CD4-positive, alpha-beta T cell treated with Interferon alpha-2 for 1 hour (primary cell): ENCODE measurements at regions not wholly inside any gene's neighbourhood (a gene's known extent, or its start where the extent isn't known, plus 50 kb on each side); places are given as distances from the start of the nearest gene placed in this dataset.
"Not testable (repeated sequence)": the region's sequence is repeated elsewhere in the genome, so short reads cannot be mapped to it uniquely, and the experiment has no call there.

ENCODE experiments used
- DNase-seq, 2 donors: peaks; one replicate each; pipeline ENCODE4 v3.0.0-alpha.2; 2020 to 2022

DNA sequence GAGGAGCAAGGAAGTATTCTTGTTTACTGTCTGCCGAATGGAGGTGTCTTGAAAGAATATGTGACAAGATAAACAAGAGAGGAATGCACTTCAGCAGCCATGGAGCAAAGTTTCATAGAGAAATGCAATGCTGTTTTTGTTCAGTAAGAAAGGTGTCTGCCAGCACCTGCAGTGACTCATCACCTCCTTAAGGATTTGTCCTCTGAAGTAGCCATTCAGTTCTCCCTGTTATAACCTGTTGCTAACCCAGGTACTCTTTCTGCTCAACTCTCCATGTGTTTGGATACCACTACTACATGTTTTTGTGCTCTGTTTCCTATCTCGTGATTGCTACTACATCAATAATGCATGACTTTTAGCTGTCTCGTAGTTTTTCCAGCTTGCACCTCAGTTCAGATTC is 328.9 kb downstream of the CHL1 start:
- no peak for DNase-seq

DNA sequence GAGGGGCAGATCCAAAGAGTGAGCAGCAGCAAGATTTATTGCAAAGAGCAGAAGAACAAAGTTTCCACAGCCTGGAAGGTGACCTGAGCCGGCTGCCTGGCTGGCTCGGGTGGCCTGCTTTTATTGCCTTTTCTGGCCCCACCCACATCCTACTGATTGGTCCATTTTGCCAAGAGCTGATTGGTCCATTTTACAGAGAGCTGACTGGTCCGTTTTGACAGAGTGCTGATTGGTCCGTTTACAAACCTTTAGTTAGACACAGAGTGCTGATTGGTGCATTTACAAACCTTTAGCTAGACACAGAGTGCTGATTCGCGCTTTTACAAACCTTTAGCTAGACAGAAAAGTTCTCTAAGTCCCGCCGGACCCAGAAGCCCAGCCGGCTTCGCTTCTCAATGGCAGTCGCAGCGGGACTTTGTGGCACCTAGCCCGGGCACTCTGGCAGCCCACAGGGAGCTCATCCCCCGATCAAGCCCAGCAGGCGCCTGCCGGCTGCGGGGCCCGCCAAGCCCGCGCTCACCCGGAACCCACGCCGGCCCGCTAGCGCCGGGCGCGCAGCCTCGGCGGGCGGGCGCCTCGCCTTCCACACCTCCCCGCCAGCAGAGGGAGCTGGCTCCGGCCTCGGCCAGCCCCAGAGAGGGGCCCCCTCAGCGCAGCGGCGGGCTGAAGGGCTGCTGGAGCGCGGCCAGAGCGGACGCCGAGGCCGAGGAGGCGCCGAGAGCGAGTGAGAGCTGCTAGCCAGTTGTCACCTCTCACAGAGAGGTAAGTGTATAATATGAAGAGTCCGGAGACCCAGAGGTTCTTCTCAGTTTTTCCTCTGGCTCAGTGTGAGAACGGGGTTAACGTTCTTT is 339.2 kb downstream of the CHL1 start:
- DNase-seq: no peak

DNA sequence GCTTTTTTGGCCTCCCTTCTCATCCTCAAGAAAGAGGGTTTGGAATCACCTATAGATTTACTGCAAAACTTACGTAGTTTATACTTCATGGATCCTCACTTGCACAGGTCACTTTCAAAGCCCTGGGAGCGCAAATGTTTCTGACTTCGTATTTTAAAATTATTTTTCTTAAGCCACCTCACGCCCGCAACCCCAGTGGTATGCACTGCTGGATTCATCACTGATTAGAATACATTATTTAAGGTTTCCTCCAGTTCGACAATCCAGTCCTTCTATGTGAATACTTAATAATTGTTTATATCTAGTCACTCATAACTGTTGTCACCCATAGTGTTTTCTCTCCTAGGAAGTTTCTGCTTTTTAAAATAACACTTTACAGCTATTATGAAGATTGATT is 339.9 kb downstream of the CHL1 start:
- no peak for DNase-seq

DNA sequence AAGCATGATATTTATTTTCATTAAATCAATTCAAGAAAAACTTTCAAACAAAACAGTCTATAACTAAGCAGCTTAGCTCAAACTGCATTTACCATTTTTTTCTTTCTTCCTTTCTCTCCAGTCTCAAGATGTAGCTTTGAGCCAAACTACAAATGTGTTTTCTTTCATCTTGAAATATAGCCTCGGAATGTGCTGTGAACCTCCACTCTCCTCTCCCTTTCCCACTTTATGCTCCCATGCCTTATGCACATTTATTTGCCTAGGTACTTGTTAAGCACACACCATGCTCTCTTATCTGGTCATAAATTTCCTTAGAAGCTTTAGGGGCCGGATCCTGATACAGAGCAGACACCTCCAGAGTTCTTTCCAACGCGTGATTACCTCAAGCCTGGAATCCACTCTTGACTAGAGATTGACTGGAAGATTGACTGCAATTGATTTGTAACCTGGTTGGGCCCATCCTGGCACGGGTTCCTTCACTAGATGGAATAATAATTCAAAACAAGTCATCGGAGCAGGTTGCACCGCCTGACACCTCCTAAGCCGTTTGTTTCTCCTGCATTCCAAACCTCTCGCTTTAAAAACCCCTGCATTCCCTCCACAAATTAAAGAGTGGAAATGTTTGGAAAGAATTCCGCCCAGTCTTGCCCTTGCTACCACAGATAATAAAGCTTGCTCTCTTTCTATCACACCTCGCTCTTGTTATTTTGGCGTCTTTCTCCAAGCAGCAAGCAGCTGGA is 344.7 kb downstream of the CHL1 start:
- no peak for DNase-seq

DNA sequence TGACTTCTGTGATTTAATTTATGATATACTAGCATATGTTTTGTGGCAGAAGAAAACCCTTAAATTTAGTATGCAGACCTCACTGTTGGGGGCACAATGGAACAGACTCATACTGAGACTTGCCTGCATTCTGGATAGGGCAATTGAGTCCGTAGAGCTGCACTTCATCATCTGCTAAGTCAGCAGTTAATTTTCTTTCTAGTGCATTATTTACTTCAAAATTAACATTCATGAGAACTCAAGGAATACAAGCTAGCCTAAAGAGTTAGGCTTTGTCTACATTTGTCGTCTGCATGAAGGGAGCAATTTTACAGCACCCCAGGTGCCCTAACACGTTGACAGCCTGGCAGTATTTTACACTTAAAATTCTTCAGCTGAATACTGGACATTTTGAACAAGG is 345.5 kb downstream of the CHL1 start:
- DNase-seq: no peak

DNA sequence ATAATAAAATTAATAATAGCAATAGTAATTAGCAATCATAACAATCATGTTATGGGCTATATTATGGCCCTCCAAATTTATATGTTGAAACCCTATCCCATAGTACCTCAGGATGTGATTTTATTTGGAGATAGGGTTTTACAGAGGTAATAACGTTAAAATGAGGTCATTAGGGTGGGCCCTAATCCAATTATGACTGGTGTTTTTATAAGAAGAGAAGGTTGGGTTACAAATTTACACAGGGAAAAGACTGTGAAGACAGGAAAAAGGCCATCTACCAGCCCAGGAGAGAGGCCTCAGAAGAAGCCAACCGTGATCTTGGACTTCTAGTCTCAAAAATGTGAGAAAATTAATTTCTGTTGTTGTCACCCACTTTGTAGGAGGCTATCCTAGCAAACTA is 353.1 kb downstream of the CHL1 start:
- no peak for DNase-seq

DNA sequence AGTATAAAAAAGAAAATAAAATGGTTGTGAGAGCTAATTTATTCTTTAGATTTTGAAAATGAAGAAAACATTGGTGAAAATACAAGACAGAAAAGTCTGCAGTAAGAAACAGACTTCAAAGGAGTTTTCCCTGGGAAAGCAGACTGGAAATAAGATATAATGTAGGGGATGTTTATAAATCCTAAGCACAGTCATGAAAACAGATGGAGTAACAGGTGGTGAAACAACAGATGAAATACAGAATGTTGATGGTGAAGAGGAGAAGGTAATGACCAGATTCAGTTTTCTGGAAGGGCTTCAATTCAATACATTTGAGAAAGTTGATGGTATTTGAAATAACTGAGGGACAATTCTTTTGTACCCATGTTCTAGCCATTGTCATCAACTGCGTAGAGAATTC is 353.9 kb downstream of the CHL1 start:
- DNase-seq: no peak

DNA sequence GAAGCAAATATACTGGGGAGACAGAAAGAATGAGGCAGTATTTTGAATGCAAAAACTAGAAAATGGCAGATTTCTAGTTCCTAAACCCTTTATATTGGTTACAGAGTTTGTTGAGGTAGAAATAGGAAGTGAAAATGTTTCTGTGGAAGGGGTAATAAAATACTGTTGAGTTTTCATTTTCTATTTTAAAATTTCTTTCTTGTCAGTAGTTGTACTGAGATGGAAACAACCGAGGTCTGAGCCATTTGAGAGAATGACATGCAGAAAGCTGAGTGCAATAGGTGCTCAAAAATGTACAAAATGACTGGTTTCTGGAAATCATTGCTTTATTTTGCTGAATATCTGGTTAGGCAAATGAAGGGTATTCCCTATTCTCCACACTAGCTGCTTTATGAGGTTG is 361.4 kb downstream of the CHL1 start:
- no peak for DNase-seq

DNA sequence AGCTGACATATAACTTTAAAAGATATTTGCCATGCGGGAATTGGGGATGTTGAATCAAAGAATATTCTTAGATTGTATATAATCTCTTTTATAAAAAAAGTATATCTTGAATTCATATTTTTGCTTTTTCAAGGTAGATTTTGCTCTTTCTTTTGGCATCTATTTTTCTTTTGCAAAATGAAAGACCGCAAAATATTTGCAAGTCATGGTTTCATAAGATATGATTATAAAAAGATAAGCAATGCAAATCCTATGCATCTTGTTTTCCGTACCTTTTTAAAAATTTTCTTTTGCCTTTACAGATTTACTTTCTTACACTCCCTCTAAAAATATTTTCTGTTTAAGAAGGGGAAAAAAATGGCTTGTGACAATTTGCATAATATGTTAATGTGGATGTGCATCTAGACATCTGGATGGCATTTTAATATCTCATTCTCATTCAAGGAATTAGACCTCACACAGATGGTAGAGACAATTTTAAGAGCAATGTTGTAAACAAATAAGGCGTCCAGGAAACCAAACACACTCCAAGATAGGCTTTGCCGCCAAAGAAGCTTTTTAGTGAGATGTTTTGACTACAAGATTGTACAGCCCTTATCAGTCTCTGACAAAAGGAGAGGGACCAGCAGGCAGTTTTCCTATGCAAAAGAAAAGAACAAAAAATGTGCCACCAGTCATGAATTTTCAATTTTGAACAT is 371.1 kb downstream of the CHL1 start:
- no peak for DNase-seq

DNA sequence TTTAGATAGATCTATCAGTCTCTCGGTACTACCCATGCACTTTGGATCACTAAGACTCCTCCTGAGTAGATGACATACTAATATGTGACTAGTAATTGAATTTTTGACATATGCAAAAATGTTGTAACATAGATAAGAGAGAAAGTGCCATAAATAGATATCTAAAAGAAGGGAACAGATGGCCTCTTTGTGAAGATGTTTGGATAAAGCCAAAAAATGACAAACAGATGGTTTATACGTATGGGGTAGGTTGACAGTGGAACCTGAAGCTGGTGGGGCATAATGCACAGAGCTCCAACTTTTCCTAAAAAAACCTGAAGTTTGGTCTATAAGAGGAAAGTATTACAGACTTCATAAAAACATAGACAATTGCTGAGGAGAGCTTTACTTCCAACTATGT is 383.0 kb downstream of the CHL1 start:
- not testable (repeated sequence) for DNase-seq

DNA sequence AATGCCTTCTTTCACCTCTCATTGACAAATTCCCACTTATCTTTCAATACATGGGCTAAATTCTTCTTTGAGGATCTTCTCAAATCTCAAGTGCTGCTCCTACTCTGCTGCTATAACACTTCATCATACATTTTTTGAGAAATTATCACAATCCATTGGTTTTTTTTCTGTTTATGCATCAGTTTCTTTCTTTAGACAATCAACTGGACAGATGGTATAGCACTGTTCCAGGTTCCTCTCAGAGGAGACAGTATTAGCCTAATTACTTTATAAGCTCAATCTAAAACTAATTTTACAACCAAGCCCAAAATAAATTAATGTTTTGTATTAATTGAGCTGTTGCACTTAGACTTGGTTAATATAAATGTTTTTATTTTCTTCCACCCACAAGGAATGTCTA is 392.5 kb downstream of the CHL1 start:
- not testable (repeated sequence) for DNase-seq

DNA sequence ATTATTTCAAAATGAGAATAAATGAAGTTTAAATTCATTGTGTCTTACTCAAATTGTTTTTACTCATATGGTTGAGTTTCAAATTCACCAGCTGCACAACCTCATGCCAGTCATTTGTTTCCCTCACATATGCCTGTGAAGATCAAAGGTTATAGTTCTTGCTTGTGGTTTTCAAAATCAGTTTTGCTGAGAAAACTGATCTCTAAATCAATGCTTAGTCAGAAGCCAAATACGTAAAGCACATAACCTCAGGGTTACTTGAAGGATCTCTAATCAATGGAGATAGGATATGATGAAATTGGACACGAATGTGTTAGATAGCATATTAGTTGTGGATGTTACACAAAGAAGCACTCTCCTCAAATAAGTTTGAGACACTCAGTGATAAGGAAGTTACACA is 400.7 kb downstream of the CHL1 start:
- not testable (repeated sequence) for DNase-seq

DNA sequence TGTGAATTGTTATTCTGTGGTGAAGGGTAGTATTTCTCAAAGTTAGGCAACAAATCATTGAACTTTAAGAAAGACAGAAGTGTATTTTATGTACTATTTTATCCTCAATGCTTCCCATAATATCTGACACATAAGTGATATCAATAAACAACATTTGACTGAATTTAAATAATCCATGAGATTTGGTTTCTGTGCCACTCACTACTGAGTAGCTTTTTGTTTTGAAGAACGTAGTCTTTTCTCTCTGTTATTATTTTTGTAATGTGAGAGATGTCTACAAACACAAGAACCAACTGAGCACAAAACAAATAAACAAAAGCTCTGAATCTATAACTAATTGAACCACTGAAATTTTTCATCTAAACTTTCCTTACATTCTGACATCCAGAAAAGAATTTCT is 401.2 kb downstream of the CHL1 start:
- DNase-seq: not testable (repeated sequence)

DNA sequence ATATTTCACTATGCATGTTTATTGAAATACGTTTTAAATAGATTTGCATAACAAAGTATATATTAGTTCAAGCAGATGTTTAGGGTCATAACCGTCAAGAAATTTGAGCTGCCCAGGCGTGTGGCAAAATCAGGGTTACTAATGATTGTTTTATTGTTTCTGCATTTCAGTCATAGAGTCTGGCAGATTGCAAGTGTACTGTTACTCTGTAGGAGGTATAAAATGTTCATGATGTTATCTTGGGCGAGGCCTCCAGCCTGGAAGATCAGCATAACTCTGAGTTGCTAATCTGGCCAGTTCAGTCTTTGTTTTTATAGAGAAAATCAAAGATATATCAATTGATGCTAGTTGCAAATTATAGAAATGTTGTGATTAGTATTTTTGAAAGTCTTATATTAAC is 410.9 kb downstream of the CHL1 start:
- not testable (repeated sequence) for DNase-seq

DNA sequence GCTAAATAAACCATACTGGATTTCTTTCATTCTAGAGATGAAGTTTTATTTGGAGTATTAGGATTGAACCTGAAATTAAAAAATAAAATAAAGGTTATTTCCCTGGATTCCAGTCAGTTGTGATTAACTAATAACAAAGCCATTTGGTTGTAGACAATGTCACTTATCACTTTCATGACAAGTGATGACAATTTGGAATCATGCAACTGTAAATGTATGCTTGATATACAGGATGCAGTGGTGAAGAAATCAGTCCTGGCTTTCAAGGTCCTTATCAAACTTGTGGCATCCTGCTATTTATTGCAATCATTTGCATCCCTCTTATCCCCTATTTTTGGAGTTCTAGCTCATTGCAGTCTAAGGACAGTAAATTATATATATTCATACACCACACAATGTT is 425.2 kb downstream of the CHL1 start:
- no peak for DNase-seq

DNA sequence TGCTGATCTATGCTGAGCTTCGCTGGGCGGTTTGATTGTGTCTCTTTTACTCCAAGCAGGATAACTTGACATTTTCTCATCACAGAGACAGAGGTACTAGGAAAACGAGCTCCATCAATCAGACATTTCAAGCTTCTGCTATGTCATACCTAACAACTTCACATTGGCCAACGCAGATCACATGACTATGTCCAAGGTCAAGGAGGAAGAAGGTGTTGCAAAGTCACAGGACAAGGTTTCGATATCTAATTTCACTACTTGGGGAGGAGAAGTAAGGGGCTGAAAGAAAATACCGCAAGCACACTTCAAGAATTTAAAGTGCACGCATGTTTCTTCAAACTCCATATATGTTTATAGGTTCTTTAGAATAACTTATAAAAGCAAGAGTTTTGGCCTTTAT is 425.8 kb downstream of the CHL1 start:
- no peak for DNase-seq

DNA sequence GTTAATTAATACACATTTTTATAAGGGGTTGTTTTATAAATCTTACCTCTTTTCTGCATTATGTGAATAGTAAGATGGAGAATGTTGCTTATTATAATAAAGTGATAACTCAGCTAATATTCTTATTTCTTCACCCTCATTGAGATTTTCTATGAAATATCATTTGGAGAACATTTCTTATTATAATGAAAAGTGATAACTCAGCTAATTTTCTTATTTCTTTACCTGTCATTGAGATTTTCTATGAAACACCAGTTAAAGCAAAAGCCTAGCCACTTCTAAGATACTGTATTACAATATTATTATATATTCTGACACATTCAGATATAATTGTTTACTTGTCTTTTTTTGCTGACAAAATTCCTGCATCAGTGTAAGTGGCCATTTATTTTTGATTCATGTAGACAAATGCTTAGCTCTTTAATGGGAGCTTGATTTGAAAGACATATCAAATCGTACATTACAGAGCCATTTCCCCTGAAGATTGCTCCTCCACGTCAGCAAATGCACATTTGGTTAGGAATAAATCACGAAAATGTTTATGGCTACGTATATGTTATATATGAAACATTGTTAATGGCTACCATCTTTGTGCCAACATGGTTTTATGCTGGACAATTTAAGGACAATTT is 427.5 kb downstream of the CHL1 start:
- no peak for DNase-seq

DNA sequence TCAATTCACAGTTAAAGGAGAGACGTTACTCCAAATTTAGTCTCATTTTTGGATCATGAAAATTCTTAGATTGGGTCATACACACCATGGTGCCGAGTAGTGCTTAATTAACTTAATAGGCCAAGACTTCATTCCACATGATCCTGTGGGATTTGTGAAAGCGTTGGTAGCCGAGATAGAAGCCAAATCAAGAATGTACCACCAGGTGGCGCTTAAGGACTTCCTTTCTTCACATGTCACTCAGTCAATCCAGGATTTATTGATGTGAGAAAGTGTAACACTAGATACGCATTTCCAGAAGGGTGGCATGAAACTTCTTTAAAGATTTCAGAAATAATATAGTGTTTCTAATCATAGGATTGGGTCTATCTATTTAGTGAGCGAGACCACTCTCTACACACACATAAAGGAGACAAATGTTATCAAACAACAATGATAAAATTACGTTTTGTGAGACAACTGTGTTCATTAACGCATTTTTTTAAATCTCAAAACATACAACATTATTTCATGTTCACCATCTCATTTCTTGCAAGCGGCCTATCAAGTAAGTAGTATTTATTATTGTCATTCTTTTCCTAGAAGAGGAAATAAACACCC is 436.1 kb downstream of the CHL1 start:
- peak in 1 of 2 donors; percentile 6 for DNase-seq

DNA sequence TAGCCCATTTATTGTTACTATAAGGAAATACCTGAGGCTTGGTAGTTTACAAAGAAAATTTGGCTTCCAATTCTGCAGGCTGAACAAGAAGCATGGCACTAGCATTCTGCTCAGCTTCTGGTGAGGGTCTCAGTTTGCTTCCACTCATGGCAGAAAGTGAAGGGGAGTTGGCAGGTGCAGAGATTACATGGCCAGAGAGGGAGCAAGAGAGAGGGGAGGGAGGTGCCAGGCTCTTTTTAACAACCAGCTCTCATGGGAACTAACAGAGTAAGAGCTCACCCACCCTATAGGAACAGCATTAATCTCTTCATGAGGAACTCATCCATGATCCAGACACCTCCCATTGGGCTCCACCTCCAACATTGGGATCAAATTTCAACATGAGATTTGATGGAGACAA is 437.9 kb downstream of the CHL1 start:
- no peak for DNase-seq

DNA sequence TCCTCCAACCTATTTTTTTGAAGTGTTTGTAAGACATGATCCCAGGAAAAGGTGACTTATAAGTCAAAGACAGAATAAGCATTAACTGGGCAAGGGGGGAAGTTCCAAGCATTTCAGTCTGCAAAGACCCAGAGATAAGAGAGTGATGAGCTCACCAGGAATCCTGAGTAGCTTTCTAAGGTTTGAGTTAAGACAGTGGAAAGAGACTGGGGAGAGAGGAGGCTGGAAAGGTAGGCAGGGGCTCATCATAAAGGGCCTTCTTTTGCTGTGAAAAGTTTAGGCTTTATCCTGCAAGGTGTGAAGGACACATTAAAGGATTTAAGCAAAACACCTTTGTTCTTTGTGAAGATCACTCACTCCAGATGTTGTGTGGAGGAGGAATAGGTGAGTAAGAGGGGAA is 438.8 kb downstream of the CHL1 start:
- DNase-seq: no peak

DNA sequence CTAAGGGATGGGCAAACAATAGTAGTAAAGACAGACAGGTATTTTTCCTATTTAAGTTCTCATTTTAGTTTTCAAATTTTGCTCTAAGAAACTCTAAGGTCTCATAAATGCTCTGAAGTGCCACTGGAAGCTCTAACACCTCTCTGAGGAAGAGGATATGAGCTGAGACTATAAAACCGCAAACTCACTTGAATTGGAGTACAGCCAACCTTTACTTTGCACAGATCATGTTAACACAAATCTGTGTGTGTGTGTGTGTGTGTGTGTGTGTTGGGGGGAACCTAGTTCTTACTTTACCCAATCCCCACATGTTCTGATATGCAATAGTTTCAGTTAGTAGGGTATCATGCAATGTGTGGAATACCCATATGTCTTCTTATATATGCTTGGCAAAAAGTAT is 446.8 kb downstream of the CHL1 start:
- no peak for DNase-seq

DNA sequence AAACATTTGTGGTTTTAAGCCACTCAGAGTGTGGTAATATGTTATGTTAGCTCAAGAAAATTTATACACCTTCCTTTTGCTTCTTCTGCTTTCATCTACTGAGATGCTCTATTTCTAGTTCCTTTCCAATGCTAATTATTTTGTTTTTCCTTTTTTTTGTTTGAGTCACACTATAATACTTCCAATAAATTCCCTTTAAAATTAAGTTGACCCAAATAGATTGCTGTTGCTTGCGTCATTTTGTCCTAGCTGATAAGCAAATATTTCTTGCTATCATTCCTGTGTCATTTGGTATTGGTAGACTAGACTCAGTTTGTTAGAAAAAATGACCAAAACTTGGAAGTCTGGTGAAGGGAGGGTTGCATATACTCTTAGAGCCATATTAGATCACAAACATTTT is 437.0 kb upstream of the CNTN6 start:
- no peak for DNase-seq

DNA sequence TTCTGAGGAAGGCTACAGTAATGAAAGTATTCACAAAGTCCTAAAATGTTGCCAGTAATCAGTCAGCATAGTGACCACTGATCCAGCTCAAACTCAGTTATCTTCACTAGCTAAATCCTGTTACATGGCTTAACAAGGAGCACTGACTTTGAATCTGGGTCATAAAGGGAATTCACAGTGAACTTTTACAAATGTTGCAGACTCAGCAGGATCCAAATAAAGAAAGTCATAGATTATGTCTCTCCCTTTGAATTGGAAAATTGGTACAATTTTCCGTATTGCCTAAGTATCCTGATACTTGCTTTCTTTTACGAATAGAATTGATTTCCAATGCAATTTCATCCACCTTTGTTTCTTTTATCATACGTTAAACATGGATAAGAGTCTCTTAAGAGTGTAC is 431.5 kb upstream of the CNTN6 start:
- DNase-seq: no peak
